NOMO-1 treated with dmso at 0.1 percent for 144 hours (cell line): ENCODE measurements at regions not wholly inside any gene's neighbourhood (a gene's known extent, or its start where the extent isn't known, plus 50 kb on each side); places are given as distances from the start of the nearest gene placed in this dataset.
A peak's percentile ranks its signal among the peaks of the same experiment; 100 is the strongest.
"Not testable (repeated sequence)": the region's sequence is repeated elsewhere in the genome, so short reads cannot be mapped to it uniquely, and the experiment has no call there.

Experiments used
- DNase-seq: peaks from one replicate; lab custom pipeline; 2025; ENCODE audit not compliant: unreplicated experiment; lab: John Stamatoyannopoulos, UW

DNA sequence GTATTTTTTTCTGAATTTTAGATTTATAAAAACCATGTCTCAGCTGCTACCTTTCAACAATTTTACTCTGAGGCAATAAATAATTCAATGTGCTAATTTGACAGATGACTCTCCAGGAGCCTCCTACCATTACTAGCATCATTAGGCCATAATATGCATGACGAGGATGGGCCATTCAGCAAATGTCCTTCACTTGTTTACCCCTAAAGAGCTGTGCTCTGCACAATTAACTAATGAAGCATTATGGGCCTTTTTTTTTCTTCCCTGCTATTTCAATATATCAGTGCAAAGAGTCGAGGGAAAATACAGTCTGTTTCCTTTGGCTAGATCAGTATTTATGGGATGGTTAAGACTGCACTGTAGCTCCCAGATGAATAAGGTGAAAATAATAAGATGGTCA is 627.2 kb downstream of the ISL1 start:
- DNase-seq, result no peak

DNA sequence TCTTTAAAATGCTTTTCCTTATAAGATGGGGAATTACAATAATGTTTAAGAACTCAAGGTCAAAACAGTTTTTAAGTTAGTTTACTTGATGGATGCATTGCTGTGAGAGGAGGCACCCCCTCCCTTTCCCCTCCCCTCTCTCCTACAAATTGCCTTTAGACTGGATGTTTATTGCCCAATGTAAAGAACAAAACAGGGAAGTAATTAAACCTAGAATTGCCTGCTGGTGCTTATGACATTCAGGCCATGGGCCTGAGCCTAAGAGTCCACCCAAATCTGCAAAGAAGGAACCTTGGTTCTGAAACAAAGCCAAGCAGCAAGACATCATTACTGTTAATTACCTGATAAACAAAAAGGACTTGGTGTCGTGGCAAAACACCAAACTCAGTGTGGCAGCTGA is 630.3 kb downstream of the ISL1 start:
- peak; percentile 18 for DNase-seq

DNA sequence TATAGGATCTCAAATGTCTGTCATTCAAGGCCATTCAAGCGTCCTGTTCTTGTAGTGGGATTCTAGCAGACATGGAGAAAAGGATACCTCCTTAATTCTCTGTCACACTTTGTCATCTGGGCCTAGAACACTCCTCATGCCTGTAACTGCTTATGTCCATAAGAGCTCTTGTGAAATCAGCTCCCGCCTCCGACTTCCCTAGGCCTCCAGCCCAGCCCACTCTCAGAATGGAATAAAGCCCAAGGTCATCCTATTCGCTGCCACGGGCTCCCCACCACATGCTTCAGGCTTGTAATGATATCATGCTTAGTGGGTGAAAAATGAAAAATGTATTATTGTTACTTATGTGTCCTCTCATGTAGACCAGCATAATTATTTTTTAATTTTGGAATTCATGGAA is 632.5 kb downstream of the ISL1 start:
- DNase-seq, result no peak

DNA sequence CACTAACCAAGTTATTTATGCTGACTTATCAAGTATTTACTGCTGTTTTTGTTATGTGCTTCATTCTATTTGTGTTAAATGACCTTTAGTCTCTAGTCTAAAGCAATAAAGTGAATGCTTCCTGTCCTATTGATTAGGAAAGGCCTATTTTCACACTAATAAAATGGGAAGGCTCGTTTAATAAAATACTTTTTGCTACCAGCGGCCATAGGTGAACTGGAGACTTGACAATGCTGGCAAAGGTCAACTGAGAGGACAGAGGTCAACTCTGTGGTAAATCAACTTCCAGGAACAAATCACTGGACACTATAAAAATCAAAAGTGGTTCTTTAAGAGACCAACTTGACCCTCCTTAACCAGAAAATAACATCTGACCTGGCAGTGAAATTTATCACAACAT is 634.3 kb downstream of the ISL1 start:
- no peak for DNase-seq

DNA sequence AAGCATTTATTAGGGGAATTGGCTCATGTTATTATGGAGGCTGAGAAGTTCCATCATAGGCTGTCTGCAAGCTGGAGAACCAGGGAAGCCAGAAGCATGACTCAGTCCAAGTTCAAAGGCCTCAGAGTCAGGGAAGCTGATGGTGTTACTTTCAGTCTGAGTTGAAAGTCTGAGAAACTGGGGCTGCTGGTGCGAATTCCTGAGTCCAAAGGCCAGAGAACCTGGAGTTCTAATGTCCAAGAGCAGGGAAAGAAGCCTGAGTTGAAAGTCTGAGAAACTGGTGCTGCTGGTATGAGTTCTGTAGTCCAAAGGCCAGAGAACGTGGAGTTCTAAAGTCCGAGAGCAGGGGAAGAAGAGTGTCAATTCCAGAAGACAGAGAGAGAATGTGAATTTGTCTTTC is 641.1 kb downstream of the ISL1 start:
- no peak for DNase-seq

DNA sequence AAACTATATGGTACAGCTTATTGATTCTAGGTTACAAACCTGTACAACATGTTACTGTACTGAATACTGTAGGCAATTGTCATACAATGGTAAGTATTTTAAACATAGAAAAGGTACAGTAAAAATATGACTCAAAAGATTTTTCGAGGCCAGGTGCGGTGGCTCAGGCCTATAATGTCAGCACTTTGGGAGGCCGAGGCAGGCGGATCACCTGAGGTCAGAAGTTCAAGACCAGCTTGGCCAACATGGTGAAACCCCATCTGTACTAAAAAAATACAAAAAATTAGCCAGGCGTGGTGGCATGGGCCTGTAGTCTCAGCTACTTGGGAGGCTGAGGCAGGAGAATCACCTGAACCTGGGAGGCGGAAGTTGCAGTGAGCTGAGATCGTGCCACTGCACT is 646.6 kb downstream of the ISL1 start:
- not testable (repeated sequence) for DNase-seq

DNA sequence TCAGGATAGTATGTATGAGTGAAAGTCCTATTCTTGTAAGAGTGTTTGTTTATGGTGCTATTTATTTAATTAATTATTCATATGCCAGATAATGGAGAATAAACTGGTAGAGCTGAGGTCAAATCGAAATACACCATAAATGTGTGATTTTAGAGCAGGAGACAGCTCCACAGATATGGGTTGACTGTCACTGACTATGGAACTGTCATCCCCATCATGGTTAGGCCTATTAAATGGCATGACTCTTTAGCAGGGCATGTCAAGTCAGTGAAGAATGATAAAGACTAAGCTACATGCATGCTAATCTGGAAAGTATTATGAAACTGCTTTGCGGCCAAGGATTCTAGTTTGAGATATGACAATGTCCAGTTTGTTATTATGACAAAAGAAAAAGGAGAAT is 658.6 kb downstream of the ISL1 start:
- no peak for DNase-seq

DNA sequence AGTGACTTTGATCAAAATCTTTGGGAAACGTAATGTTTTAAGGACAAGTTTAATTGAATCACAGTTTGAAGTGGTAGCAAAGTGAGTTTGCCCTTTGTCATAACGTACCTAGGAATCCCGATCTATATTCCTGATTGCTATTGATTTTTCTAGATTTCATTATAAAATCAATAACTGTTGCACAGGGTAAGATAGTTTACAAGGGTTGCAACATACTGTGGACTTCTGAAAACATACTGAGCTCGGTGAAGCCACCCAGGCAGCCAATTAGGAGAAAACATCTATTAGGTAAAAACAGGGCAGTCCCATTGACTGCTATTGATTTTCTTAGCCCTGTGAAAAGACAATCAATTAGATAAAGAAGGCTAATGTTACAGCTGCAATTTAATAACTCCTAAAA is 659.9 kb downstream of the ISL1 start:
- no peak for DNase-seq

DNA sequence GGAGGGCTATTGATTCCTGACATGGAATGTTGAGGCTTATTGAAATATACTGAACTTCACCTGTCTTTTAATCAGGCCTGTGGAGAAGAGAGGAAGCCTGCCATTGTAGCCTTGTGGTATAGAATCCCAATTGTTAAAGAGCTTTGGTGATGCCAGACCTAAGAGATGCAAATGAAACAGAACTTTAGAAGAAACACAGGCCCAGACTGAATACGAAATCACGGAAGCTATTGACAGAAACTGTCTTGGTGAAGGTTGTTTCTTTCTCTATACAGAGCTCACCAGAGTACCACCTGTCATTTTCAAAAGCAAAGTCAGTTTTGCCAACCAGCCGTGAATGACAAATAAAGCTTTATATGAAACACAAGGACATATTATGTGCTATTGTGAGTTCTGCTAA is 660.3 kb downstream of the ISL1 start:
- no peak for DNase-seq

DNA sequence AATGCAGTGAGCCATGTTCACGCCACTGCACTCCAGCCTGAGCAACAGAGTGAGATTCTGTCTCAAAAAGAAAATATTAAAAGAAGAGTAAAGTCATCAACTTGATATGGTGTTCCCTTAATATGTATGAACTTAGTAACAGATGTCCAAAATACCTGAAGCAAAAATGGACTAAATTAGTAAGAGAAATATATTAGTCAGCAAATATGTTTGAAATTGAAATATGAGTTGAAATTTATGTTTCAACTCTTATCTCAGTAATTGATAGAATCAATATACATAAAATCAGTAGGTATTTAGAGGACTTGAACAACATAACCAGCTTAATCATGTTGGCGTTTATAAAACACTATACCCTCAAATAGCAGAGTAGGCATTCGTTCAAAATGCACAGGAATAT is 668.5 kb downstream of the ISL1 start:
- no peak for DNase-seq

DNA sequence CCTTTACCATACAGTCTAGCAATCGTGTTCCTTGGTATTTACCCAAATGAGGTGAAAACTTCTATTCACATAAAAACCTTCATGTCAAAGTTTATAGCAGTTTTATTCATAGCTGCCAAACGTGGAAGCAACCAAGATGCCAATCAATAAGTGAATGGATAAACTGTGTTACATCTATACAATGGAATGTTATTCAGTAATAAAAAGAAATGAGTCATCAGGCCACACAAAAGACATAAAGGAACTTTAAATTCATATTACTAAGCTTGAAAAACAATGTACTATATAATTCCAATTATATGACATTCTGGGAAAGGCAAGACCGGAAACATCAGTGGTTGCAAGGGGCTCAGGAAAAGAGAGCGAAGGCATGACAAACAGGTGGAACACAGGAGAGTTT is 679.9 kb downstream of the ISL1 start:
- no peak for DNase-seq

DNA sequence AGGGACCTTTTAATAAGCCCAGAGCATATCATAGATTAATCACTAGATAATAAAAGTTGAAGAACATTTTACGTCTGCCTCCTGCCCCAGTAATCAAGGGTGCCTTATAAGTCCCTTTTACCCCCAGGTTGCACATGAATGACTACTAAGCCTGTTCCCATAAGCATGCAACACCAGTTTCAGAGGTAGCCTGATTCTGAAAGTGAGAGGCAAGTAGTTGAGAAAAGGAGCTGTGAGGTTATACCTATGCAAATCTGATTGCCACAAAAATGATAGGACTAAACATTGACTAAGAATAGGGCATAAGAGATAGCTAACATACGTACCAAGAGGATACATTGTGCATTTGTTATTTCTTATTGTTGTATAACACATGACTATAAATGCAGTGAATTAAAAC is 681.9 kb downstream of the ISL1 start:
- DNase-seq, result no peak

DNA sequence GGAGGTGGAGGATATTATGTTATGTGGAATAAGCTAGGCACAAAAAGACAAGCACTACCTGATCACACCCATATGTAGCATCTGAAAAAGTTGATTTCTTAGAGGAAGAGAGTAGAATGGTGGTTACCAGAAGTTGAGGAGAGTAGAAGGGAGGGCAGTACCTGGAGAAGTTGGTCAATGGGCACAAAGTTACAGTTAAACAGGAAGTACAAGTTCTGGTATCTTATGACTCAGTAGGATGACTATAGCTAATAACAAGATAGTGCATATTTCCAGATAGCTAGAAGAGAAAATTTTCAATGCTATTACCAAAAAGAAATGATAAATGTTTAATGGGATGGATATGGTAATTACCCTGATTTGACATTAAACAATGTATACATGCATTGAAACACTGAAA is 686.7 kb downstream of the ISL1 start:
- DNase-seq, result no peak

DNA sequence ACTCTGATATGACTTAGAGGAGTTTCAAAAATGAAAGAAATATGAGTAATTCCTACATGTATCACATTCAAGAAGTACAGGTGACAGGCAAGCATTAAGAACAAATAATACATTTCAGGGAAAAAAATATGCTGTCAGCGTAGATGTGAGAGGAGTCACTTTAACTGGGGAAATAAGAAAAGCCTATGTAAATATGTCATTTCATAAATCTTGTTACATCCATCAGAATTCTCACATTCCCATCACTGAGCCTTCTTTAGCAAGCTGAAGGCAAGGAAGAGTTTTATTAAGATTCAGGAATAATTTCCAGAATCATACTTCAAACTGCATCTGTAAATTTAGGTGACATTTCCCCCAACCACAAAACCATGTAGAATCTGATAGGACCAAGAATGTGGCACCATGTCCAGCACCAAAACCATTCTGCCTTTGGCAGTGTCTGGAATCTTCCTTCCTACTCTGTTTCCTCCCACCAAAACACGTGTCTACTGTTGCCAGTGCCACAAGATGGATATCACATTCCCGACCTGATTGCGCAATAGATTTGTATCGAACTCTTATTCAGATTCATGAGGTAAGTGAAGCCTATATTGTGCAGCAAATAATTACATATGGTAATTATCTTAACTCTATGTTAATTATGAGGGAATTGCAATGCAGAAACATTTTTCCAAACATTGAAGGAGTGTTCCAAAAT is 690.9 kb downstream of the ISL1 start:
- no peak for DNase-seq

DNA sequence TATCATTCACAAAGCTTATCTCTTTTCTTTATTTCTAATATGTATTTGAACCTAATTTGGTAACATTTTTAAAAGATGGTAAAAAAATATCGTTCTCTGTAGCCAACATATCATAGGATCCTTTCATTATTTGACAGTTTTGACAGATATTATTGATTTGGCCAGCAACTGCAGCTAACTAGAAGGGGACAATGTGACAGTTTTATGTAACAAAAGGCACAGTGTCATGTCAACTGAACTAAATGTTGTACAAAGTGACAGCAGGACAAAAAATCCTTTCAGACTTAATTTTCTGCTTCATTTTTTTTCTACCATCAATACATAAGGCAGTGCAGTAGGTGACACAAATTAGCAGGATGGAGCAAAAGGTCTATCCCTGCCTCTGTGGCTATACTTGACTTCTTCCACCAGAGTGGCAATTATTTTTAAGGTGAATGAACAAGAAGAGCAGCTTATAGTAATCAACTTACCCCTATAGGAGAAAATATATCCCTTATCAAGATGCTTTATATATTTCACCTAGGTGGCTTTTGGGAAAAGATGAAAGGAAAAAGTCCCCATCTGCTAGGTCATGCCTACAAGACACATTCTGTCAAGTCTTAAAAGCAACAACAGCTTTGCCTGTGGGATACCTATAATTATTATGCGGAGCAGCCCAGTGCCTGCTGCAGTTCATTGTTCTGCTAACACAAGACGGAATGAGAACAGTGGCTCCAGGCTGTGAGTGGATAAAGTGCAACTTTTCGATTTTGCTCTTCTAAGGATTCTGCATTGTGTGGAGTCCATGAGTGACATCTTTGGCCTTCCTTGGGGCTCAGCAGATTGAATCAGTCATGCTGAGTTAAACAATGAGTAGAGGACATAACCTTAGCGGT is 694.9 kb downstream of the ISL1 start:
- DNase-seq, result no peak

DNA sequence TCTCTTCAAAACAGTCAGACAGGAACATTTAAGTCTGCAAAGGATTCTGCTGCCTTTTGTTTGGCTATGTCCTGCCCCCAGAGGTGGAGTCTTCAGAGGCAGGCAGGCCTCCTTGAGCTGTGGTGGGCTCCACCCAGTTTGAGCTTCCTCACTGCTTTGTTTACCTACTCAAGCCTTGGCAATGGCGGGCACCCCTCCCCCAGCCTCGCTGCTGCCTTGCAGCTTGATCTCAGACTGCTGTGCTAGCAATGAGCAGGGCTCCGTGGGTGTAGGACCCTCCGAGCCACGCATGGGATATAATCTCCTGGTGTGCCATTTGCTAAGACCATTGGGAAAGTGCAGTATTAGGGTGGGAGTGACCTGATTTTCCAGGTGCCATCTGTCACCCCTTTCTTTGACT is 685.4 kb upstream of the ITGA1 start:
- not testable (repeated sequence) for DNase-seq

DNA sequence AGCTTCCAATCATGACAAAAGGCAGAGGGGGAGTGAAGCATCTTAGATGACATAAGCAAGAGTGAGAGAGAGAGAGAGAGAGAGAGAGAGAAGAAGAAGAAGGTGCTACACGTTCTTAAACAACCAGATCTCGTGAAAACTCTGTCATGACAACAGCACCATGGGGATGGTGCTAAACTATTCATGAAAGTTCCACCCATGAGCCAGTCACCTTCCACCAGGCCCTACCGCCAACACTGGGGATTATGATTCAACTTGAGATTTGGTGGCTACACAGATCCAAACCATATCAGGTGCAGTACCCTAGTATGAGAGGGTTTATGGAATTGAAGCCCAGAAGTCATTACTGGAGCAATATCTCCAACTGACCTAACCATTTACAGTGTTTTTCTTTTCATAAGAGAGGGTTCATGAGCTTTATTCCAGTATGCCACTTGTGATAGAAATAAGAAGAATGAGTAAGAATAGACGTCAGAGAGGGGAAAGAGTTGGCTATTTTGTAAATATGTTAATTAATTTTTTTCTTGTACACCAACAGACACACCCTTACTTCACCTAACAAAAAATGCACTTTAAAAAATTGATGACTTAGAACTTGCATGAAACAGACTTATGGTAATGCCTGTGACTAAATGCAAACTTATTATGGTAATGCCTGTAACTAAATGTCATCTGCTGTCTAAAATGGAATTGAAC is 680.4 kb upstream of the ITGA1 start:
- no peak for DNase-seq

DNA sequence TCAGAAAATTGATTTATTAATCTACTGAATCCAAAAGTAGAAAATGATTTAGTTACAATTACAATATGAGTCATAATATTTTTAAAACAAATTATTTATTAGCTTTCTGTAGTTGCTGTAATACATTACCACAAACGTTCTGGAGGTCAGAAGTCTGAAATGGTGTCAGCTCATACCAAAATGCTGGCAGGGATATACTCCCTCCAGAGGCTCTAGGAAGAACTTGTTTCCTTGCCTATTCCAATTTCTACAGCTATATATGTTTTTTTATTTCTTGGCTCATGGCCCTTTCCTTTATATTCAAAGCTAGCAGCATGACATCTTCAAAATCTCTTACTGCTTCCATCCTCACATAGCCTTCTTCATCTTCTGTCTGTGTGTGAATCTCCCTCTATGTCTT is 667.9 kb upstream of the ITGA1 start:
- no peak for DNase-seq

DNA sequence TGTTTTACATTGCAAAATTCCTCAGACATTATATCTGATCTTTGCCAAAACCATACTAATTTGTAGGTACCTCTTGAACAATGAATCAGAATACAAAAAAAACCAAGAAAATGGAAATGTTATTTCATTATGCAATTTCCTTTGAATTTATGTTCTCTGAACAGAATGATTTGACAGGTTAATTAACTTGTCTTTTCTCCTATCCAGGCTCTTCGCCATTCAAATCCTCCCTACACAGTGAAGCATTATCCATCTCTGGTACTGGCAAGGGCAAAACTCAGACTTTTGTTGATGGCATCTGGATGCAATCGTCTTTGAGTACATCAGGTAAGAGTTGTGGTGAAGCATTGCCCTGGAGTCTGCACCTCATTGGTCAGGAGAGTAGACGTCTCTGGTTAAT is 655.7 kb upstream of the ITGA1 start:
- DNase-seq, result no peak

DNA sequence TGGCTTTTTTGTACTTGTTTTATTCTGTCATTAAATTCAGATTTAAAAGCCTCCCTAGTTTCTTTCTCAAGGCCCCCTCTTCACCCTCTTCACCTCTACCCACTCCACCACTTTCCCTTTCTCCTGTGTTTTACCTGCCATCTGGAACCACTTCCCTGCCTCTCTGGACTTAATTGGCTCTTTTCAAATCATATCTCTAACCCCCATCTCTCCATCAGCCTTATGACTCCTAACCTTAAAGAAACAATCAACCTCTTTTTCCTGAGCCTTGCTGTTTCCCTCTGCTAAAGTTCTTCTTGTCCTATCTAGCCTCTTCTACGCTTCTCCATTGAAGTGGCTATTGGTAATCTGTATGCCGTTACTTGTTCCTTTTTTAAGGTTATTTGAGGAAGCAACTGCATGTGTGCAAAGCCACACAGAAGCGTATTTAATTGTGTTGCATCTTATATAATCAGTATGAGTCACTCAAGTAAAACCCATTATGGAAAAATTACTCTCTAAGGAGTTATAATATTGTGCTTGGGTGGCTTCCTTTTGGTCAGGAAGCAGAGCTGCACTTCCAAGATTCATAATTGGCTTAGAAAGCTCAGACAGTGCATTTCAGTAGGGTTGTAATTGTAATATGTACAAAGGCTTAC is 653.6 kb upstream of the ITGA1 start:
- peak; percentile 3 for DNase-seq

DNA sequence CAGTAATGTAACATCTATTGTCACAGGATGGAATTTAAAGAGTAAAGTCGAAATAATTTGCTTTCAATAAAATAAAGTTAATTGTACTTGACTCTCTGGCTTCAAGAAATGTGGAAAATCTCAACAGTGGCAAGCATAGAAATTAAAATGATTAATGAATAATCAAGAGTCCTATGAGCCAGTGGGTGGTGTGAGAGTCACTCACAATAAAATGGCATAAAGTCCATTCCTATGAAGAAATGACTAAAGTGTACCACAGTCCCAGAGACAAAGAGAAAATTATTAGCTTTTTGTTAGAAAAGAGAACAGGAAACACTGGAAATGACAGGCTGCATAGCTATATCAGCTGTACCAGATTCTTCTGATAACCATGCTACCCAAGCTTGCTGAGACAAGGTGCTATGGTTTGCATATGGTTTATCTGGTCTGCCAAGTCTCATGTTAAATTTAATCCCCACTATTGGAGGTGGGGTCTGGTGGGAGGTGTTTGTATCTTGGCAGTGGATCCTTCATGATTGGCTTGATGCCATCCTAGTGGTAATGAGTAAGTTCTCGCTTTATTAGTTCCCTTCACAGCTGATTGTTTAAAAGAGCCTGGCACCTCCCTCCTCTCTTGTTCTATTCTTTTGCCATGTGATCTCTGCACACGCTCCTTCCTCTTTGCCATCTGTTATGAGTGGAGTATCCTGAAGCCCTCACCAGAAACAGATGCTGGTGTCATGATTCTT is 647.7 kb upstream of the ITGA1 start:
- no peak for DNase-seq
